SIG-M5 treated with dmso at 0.1 percent for 504 hours (cell line): ENCODE measurements at regions not wholly inside any gene's neighbourhood (a gene's known extent, or its start where the extent isn't known, plus 50 kb on each side); places are given as distances from the start of the nearest gene placed in this dataset.

Experiments
- DNase-seq: peaks from one replicate; lab custom pipeline; 2025; ENCODE audit not compliant: unreplicated experiment; lab: John Stamatoyannopoulos, UW

DNA sequence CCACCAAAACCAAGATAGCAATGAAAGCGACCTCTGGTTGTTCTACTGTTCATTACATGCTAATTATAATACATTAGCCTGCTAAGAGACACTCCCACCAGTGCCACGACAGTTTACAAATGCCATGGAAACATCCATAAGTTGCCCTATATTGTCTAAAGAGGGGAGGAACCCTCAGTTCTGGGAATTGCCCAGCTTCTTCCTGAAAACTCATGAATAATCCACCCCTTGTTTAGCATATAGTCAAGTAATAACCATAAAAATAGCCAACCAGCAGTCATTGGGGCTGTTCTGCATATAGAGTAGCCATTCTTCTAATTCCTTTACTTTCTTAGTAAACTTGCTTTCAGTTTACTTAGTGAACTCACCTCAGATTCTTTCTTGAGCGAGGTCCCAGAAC, 189.8 kb upstream of the SOX11 start:
- DNase-seq, result no peak

DNA sequence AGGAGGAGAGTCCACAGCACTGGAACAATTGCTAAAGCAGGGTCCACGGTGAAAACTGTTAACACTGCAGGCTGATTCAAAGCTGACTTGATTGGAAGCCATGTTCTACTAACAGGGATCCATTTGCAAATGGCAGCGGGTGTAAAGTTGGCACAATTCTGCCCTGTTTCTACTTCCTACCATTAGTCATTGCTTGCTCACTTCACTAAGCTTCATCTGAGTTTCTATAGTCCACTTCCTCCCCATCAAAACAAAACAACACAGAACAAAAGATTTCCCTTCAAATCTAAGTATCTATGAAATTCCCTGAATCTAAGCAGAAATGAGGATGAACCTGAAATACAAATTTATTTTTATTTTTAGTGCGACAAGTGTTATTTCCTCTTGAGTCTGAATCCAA, 187.4 kb upstream of the SOX11 start:
- no peak for DNase-seq

DNA sequence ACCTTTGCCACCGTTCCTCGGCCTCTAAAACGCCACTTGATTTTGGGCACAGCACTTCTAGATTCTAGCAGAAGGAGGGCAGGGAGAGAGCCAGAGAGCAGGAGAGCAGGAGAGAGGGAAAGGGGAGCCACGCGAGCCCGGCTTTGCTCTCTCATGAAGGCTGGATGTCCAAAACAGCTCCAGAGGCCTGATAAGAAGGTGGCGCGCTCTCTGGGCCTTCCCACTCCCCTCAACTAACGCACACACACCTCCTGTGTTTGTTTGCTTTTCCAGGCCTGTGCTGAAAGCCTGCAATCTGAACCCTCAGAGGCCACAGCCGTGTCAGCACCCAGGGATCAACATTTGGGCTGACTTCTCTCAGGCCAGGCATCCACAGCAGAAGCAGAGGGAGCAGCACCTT, 184.8 kb upstream of the SOX11 start:
- no peak for DNase-seq

DNA sequence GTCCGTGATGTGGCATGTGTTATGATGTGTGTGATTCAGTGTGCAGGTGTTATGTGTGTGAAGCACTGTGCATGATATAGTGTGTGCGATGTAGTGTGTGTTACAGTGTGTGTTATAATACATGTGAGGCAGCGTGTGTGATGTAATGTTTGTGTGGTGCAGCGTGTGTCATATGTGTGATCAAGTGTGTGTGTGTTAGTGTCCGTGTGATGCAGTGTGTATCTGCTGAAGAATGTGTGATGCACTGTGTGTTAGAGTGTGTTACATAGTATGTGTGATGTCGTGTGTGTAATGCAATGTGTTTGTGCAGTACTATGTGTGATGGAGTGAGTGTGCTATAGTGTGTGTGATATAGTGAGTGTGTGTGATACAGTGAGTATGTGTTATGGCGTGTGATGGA, 182.8 kb upstream of the SOX11 start:
- DNase-seq, result no peak

DNA sequence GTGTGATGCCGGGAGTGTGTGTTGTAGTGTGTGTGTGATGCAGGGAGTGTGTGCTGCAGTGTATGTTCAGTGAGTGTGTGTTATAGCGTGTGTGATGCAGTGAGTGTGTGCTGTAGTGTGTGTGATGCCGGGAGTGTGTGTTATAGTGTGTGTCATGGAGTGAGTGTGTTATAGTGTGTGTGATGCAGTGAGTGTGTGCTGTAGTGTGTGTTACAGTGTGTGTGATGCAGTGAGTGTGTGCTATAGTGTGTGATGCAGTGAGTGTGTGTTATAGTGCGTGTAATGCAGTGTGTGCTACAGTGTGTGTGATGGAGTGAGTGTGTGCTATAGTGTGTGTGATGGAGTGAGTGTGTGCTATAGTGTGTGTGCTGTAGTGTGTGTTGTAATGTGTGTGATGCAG, 182.1 kb upstream of the SOX11 start:
- DNase-seq, result no peak

DNA sequence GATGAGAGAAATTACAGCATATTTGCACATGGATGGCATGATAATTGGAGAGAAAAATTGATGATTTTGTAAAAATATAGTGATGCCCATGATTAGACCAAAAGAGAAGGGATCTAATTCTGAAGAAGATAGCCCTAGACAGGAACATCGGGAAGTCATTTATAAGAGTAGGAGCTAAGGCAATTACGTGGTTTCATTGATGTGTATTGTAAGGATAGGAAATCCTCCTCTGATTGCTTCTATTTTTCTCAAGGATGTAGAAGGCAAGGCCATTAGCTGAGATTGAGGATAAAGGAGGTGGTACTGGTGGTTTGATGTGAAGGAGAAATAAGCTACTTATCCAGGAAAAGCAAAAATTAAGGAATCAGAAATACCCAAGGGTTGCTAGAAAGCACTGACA, 176.5 kb upstream of the SOX11 start:
- DNase-seq, result no peak

DNA sequence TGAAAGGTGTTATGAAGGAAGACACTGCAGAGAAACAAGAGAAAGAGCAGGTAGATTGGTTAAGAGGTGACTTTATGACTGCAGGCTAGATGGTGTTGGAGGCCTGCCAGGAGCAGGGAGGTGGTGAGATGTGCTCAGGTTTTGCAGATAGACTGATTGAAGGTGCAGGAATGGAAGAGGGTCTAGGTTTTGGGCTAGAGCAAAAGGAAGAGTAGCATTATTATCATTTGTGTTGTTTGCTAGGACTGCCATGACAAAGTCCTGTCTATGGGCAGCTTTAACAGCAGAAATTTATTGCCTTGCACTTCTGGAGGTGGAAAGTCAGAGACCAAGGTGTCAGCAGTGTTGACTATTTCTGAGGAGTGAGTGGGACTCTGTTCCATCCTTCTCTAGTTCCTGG, 172.9 kb upstream of the SOX11 start:
- no peak for DNase-seq

DNA sequence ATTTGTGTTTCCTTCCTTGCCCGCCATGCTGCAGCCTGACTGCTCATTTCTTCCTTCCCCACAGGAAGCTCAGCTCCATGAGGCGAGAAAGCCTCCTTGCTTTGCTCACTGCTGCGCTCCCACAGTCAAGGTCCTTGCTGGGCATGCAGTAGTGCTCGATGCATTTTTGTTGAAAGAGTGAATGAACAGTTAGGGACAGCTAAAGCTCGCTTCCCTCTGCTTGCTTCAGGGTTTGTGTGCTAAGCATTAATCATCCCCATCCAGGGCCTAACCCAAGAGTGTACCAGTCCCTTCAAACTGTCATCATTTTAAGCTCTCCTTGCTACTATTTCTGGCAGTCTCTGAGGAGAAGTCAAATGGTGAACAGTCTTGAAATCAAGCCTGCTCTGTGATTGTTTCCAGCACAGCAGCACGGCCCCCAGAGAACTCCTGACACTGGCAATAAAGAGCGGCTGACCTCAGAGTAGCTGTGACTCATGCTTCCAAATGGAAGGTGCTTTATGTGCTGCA, 171.7 kb upstream of the SOX11 start:
- no peak for DNase-seq

DNA sequence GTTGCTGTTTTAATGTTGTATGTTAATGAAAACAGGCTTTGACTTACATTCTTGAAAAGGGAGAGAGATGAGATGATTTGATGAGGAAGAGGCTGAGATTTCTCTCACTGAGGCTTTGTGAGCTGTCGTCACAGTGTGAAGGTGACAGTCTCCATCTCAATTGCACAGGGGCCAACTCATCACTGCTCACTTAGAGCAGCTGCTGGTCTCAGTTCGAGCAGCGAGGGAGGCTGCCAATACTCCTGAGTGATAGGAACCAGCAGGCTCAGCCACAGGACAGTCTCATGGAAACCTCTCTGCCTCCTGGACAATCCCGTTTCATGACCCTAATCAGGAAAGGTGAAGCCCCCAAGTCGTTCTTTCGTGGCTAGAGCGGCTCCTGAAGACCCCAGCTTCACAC, 170.7 kb upstream of the SOX11 start:
- no peak for DNase-seq

DNA sequence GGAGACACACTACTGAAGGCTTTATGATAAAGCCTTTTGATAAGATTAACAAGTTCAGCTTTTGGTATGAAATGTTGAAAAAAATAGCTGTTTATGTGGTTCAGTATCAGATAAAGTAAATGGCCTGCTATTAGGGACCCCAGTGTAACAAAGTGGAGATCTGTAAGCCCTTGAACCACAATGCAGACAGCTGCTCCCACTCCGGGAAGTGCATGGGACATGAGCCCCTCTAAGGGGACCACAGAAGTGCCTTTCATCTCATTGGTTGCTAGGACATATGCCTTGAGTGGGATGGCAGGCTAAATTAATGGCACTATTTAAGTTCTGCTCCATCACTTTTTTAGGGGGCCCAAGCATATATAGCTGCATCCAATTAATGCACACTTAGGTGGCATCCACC, 167.6 kb upstream of the SOX11 start:
- no peak for DNase-seq

DNA sequence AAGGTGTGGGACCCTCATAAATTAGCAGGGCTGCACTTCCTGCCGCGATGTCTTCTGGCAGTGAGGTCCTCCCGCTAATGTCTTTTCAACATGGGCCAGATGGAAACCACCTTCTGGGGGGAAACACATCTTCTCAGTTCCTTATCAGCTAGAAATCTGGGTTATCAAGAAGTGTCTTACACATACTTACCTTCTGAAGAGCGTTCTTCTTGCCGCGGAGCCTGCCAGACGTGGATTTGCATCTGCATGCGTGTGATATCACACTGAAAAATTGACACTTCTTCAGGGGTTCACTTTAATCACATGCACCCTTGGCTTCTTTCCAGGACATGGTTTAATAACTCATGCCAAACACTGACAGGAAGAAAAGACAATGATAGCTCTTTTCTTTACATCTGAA, 163.5 kb upstream of the SOX11 start:
- no peak for DNase-seq

DNA sequence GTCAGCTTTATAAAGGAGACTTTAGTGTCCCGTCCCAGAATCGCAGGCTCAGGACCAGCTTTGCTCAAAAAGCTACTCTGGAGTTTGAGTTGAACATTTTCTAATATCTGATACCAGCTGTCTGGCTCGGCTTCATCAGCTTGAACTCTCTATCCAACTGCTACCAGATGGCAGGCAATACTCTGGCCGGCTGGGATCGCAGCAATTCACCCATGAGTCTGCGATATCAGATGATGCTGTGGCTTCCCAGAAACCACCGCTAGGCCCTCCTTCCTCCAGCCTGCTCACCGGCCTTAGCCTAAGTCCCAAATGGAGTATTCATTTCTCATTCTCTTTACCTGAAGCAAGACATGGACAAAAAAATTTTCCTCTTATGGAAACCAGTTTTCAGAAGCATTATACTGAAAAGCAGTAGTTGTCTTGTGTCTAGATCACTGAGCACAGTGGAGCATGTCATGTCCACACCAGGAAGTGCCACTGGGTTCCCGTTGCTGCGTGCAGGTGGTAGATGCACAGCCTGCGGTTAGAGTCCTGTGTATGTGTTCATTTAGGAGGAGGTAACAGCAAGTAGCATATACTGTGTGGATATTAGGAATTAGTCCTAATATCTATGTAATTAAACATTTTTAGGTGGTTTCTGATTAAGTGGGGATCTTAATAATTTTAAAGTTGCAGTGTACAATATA, 162.0 kb upstream of the SOX11 start:
- DNase-seq, result no peak

DNA sequence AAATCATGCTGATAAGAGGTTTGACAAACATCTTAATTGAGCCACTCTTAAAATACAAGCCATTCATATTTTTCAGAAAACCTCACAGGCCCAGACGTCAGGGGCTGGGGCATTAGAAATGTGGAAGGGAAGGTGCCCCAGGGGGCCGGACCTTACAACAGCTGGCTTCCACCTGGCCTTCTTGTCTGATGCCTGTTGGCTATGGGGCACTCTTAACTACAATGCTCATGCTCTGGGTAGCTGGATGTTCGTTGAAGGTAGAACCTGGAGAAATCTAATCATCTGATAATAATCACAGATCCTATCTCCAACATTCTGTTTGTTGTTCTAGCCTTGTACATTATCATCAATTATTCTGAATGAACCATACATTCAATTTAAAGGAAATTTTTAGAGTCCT, 156.9 kb upstream of the SOX11 start:
- DNase-seq, result no peak

DNA sequence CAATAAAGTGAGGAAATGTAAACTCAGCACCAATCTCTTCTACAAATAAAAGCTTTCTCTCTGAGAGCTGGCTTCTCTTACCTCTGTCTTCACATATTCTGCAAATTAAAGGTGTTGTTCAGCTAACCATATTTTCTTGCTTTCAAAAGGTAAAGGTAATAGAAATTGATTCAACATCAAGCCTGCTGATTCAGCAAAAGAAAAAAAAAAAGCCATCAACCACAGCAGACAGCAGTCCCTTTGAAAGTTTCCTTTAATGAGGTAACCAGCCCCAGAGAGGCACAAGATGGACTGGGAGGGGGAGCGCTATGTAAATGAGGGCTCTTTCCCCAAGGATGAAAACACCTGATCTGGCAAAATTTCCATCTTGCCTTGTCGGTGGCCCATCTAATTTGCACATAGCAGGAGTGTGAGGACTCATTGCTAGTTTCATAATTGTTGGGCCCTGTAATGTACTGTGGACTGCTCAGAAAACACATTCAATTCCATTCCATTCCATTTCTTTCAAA, 154.9 kb upstream of the SOX11 start:
- no peak for DNase-seq

DNA sequence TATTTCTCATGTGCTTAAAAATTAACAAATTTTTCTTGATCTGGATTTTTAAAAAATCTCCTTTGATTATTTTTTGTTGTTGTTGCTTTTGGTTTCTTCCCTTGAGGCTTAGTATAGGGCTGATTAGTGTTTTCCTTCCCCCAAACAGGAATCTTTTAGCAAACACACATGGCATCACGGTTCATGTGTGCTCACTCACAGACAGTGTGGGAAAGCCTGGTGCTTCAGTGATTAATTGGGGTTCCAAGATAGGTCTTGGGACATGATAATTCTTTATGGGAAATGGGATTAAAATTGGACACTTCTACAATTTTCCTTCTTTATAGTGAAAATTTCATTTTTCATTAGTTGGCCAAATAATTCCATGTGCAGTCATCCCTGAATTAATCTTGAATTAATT, 153.9 kb upstream of the SOX11 start:
- DNase-seq, result no peak

DNA sequence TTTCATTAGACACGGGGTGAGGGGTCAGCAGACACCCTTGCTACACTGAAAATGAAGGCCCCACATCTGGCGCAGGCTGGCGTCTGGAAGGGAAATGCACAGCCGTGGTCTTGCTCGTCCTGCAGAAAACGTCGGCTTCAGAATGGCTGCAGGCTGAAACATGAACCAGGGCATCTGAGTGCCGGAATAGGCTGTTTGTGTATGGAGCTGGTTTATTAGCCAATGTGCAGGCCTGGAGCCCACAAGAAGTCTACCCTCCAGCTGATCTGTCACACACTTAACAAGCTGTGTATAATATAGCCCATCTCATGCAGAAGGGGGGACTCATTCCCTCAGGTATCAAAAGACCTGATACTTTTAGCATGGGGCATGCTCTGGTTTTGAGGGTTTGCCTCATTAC, 153.4 kb upstream of the SOX11 start:
- no peak for DNase-seq

DNA sequence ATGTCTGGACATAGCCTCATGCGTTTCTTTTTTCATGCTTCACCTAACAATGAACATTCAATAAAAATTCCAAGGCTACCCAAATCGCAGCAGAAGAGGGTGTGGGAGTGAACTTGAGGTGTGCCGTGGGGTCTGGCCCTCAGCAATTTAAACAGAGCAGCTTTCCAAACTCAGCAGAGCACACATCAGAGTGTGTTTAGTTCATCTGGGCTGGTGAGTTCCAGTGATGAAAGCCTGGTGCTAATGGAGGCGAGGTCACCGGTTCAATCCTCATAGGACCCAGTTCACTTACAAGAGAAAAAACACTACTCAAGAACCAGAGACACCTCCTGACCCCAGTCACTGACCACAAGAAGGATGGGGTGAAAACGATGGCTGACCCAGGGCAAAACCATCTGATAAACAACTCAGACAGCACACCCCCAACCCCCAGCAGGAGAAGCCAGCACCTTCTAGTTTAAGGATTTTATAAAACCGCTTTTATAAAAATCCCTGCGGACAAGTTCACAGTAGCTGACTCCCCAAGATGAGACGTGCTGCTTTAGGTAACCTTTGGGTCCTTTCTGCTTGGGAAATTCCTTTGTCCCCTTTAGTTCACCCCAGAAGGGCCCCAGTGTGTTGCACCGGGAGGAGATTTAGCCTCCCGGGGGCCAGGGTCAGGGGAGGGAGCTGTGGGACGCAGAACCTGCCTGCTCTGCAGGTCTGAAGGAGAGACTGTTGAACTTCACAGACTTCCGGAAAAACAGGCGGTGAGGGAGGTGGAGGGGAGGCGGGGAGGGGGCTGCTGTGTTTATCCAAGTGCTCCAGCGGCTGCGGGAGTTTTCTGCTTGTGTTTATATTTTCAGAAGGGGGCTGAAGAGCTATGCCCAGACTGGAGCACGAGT, 152.7 kb upstream of the SOX11 start:
- DNase-seq, result no peak

DNA sequence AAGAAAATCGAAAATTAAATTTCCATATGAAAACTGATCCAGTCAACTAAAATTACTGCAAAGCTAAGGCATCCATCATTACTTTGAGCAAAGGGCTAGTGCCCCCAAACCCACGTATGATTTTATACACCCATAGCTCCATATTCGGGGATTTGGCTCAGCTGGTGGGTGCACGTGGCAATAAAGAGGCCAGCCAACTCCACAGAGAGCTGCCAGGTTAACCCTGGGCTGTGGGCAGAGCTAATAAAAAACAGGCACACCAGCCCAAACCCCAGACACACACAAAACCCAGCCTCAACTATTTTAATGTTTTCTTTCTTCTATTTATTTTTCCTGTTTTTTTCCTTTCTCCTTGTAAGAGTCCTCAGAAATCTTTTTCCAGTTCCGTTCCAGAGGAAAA, 151.3 kb upstream of the SOX11 start:
- DNase-seq, result no peak

DNA sequence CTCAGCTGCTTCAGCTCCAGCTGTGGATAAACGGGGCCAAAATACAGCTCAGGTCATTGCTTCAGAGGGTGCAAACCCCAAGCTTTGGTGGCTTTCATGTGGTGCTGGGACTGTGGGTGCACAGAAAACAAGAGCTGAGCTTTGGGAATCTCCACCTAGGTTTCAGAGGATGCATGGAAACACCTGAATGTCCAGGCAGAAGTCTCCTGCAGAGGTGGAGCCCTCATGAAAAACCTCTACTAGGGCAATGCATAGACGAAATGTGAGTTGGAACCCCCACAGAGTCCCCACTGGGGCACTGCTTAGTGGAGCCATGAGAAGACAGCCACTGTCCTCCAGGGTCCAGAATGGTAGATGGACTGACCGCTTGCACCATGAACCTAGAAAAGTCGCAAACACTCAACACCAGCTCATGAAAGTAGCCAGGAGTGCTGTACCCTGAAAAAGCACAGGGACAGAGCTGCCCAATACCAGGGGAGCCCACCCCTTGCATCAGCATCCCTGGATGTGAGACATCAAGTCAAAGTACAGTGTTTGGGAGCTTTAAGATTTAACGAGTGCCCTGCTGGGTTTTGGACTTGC, 147.9 kb upstream of the SOX11 start:
- DNase-seq, result no peak

DNA sequence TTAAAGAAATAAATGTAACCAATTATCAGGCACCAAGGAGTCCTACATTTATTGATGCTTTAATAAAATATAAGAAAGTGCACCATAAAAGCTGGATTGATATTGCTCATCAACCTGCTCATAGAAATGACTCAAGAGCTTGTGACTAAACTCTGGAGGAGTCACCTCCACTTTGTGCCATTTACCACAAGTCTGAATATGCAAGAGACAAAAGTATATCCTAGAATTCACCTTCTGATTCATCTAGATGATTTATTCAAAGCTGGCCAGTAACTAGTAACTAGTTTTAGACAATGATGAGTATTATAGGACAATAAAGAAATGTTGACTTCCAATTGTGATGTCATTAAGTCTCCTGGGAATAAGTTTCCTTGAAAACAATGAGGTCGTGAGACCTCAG, 146.0 kb upstream of the SOX11 start:
- DNase-seq, result no peak

DNA sequence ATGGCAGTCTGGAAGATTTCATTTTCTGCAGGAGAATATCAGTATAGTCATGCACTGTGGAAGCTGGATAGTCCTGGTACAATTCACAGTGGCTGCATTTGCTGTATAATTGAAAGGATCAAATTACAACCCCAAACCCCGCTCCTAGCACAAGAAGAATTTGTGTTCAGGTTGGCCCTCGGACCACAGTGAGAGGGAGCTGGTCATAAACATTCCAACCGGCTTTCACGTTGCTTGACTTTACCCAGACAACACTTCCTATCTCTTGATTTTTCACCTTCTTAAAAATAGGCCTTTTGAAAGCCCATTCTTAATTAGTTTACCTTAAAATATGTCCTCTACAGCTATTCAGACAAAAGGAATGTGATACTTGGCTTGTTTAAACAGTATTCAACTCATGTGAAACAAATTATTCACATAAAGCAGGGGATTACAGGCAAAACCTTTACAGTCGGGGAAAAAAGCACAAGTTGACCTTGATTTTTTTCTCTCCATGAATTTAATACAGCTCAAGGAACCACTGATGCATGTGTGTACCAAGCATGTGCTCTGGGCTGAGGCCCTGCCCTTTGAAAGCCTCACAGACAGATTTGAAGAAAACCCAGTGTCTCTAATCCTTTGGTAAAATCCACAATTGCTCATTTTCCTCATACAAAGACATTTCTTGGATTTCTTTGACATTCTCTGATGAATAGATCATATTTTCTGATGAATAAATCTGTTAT, 143.0 kb upstream of the SOX11 start:
- DNase-seq, result no peak
